GM23248 (cell line): ENCODE measurements at regions not wholly inside any gene's neighbourhood (a gene's known extent, or its start where the extent isn't known, plus 50 kb on each side); places are given as distances from the start of the nearest gene placed in this dataset.

Experiments
- DNase-seq: peaks from one replicate; pipeline ENCODE4 v3.0.0-alpha.2; 2015
- H2AFZ ChIP-seq: fragments of 200-600 bp; sonication (generic); 2 replicates; pipeline ENCODE4 v1.6.1; 2016; ENCODE audit warnings: antibody characterized with exemption
- H3F3A ChIP-seq: fragments of 200-600 bp; sonication (generic); 2 replicates; pipeline ENCODE4 v1.6.1; 2016; ENCODE audit warnings: mild to moderate bottlenecking, antibody characterized with exemption, mixed run types; ENCODE audit not compliant: insufficient read depth
- H3K27ac ChIP-seq: fragments of 200-600 bp; sonication (generic); 2 replicates; pipeline ENCODE4 v1.5.1; 2016; ENCODE audit warnings: mild to moderate bottlenecking
- H3K27me3 ChIP-seq: fragments of 200-600 bp; sonication (generic); replicated peaks from 2 replicates; pipeline ENCODE4 v1.6.1; 2016; ENCODE audit warnings: mild to moderate bottlenecking; ENCODE audit not compliant: insufficient read depth
- H3K36me3 ChIP-seq: fragments of 200-600 bp; sonication (generic); 2 replicates; pipeline ENCODE4 v1.6.1; 2016; ENCODE audit warnings: low read depth, mild to moderate bottlenecking
- H3K4me1 ChIP-seq: fragments of 200-600 bp; sonication (generic); 2 replicates; pipeline ENCODE4 v1.6.1; 2016; ENCODE audit warnings: mild to moderate bottlenecking; ENCODE audit not compliant: insufficient read depth
- H3K4me2 ChIP-seq: fragments of 200-600 bp; sonication (generic); one replicate; pipeline ENCODE4 v1.6.1; 2016; ENCODE audit warnings: mild to moderate bottlenecking; ENCODE audit not compliant: unreplicated experiment
- H3K4me3 ChIP-seq: fragments of 200-600 bp; sonication (generic); 2 replicates; pipeline ENCODE4 v1.5.1; 2016; ENCODE audit warnings: mild to moderate bottlenecking
- H3K79me2 ChIP-seq: fragments of 200-600 bp; sonication (generic); 2 replicates; pipeline ENCODE4 v1.6.1; 2016; ENCODE audit warnings: mild to moderate bottlenecking; ENCODE audit not compliant: insufficient read depth
- H3K9ac ChIP-seq: fragments of 200-600 bp; sonication (generic); 2 replicates; pipeline ENCODE4 v1.6.1; 2016; ENCODE audit warnings: mild to moderate bottlenecking
- H3K9me2 ChIP-seq: fragments of 200-600 bp; sonication (generic); 2 replicates; pipeline ENCODE4 v1.6.1; 2016; ENCODE audit warnings: mixed run types, mild to moderate bottlenecking, moderate library complexity; ENCODE audit not compliant: insufficient read depth
- H3K9me3 ChIP-seq: fragments of 200-600 bp; sonication (generic); one replicate; pipeline ENCODE4 v1.6.1; 2017; ENCODE audit warnings: low read depth
- H4K20me1 ChIP-seq: fragments of 200-600 bp; sonication (generic); 2 replicates; pipeline ENCODE4 v1.6.0; 2016; ENCODE audit not compliant: insufficient read depth
- EZH2 ChIP-seq: fragments of 200-600 bp; sonication (generic); IDR thresholded peaks from 2 replicates; pipeline ENCODE4 v1.6.1; 2018; ENCODE audit warnings: antibody characterized with exemption, mild to moderate bottlenecking; ENCODE audit not compliant: insufficient read depth, poor library complexity, severe bottlenecking
- EZH2phosphoT487 ChIP-seq: fragments of 200-600 bp; sonication (generic); IDR thresholded peaks from 2 replicates; pipeline ENCODE4 v1.6.1; 2018; ENCODE audit warnings: antibody characterized with exemption, moderate library complexity, mild to moderate bottlenecking, low read depth; ENCODE audit not compliant: insufficient read depth
- WGBS, 2 experiments: methylation state at CpG; one replicate each; pipeline ENCODE4 v1.1.6; 2015 to 2017; ENCODE audit warnings: low lambda C conversion rate in 2 of 2, low coverage in 1 of 2; ENCODE audit errors: missing lambda C conversion rate in 2 of 2; 5-methylcytosine and 5-hydroxymethylcytosine counted together
- in situ Hi-C: fragments of 300-500 bp; cut with MboI; formaldehyde crosslinking; loops from 2 replicates; pipeline ENCODE4 v1.15.0; 2020

- Histone ChIP-seq H3K27me3 (peaks cover 6% of the 10 kb centered on the region), H3K4me3 (no peak overlapping the region), H3K36me3 (no peaks in the 10 kb centered on the region), H3K9me2 (no peaks in the 10 kb centered on the region), H4K20me1 (no peaks in the 10 kb centered on the region), H3F3A (no peaks in the 10 kb centered on the region), H3K27ac (no peak overlapping the region), H3K79me2 (no peaks in the 10 kb centered on the region), H3K9me3 (no peaks in the 10 kb centered on the region), H3K9ac (no peak overlapping the region), H2AFZ (no peak overlapping the region), H3K4me1 (no peaks in the 10 kb centered on the region), H3K4me2 (no peak overlapping the region)
- no peak for DNase-seq
- 43 to 44% methylated on average over 1 of the region's 1 CpG for WGBS, 2 experiments
- in situ Hi-C loops = loop anchor here (10.0 to 25.0 kb wide), 3 partner anchors 883 to 1966 kb away; partner anchors contain the start of gene EPHA3
- TF ChIP-seq EZH2 (no peak), EZH2phosphoT487 (no peak)
These were observed 72.0 kb downstream of the C3orf38 start for GRCh38 chr3:88221726-88222125.

- Histone ChIP-seq H3K79me2 (no peaks in the 10 kb centered on the region), H2AFZ (no peak overlapping the region), H3K4me3 (no peak overlapping the region), H3F3A (no peaks in the 10 kb centered on the region), H3K9me3 (no peaks in the 10 kb centered on the region), H3K4me2 (no peak overlapping the region), H3K9ac (no peak overlapping the region), H3K36me3 (no peaks in the 10 kb centered on the region), H3K4me1 (no peaks in the 10 kb centered on the region), H3K27ac (no peak overlapping the region), H3K9me2 (no peaks in the 10 kb centered on the region), H4K20me1 (no peaks in the 10 kb centered on the region), H3K27me3 (peaks cover 7% of the 10 kb centered on the region)
- in situ Hi-C loops = loop anchor here (10.0 to 25.0 kb wide), 3 partner anchors 882 to 1965 kb away; partner anchors contain the start of gene EPHA3
- TF ChIP-seq EZH2phosphoT487 (no peak), EZH2 (no peak)
- WGBS, 2 experiments = 32 to 34% methylated on average over 2 of the region's 2 CpGs
- no peak for DNase-seq
These were observed 72.6 kb downstream of the C3orf38 start for GRCh38 chr3:88222343-88222742.

- TF ChIP-seq EZH2 (no peak), EZH2phosphoT487 (no peak)
- Histone ChIP-seq H4K20me1 (no peaks in the 10 kb centered on the region), H3K9me2 (no peaks in the 10 kb centered on the region), H3K27ac (no peak overlapping the region), H2AFZ (no peak overlapping the region), H3K9me3 (no peaks in the 10 kb centered on the region), H3K9ac (no peak overlapping the region), H3K4me1 (no peaks in the 10 kb centered on the region), H3K79me2 (no peaks in the 10 kb centered on the region), H3K36me3 (no peaks in the 10 kb centered on the region), H3F3A (no peaks in the 10 kb centered on the region), H3K4me3 (no peak overlapping the region), H3K27me3 (peaks cover 3% of the 10 kb centered on the region; the same call in 1 of the 2 replicates), H3K4me2 (no peak overlapping the region)
- 36% methylated on average over 8 of the region's 8 CpGs for WGBS, 2 experiments
- no peak for DNase-seq
- in situ Hi-C loops = loop anchor here (10.0 kb wide), 1 partner anchor 879 kb away; the partner anchor contains the start of gene EPHA3
These were observed 75.7 kb downstream of the C3orf38 start for GRCh38 chr3:88225326-88226008.

- H3K4me1 ChIP-seq = no peaks in the 10 kb centered on the region
- H2AFZ ChIP-seq = no peak overlapping the region
- no peak for DNase-seq
- H3K36me3 ChIP-seq = no peaks in the 10 kb centered on the region
- H4K20me1 ChIP-seq = no peaks in the 10 kb centered on the region
- no peak overlapping the region for H3K9ac ChIP-seq
- no peaks in the 10 kb centered on the region for H3F3A ChIP-seq
- no peak overlapping the region for H3K4me2 ChIP-seq
- H3K27ac ChIP-seq = no peak overlapping the region
- no peaks in the 10 kb centered on the region for H3K9me3 ChIP-seq
- in situ Hi-C loops = loop anchor here (10.0 kb wide), 1 partner anchor 878 kb away; the partner anchor contains the start of gene EPHA3
- 29 to 35% methylated on average over 3 of the region's 3 CpGs for WGBS, 2 experiments
- H3K27me3 ChIP-seq = peaks cover 3% of the 10 kb centered on the region; the same call in 1 of the 2 replicates
- TF ChIP-seq EZH2 (no peak), EZH2phosphoT487 (no peak)
- H3K79me2 ChIP-seq = no peaks in the 10 kb centered on the region
- H3K4me3 ChIP-seq = no peak overlapping the region
- H3K9me2 ChIP-seq = no peaks in the 10 kb centered on the region
These were observed 77.2 kb downstream of the C3orf38 start for GRCh38 chr3:88226910-88227309.
